ENCODE measurements at regions not wholly inside any gene's neighbourhood (a gene's known extent, or its start where the extent isn't known, plus 50 kb on each side); places are given as distances from the start of the nearest gene placed in this dataset.

- Histone ChIP-seq H3K36me3 (ENCODE audit: control insufficient read depth, insufficient read depth, low read length) (no peaks in the 10 kb centered on the region), H3K9ac (no peak overlapping the region), H3K4me3 (ENCODE audit: low read depth, low read length) (no peak overlapping the region), H3K27me3 (ENCODE audit: control insufficient read depth, insufficient read depth, low read length) (no peaks in the 10 kb centered on the region), H2AFZ (no peak overlapping the region), H3K79me2 (no peaks in the 10 kb centered on the region), H3K4me2 (ENCODE audit: low read length) (no peak overlapping the region), H3K27ac (no peak overlapping the region), H3K9me3 (ENCODE audit: control insufficient read depth, low read length) (no peaks in the 10 kb centered on the region), H3K4me1 (no peaks in the 10 kb centered on the region)
- no peak for TF ChIP-seq CTCF (IDR thresholded peaks at IDR 0.05)
Observed at GRCh38 chr6:156648616-156649015, 128.6 kb upstream of the ARID1B start.

GRCh38 chr6:156647991-156648390, 129.2 kb upstream of the ARID1B start:
- H3K79me2 ChIP-seq, result no peaks in the 10 kb centered on the region
- H2AFZ ChIP-seq, result no peak overlapping the region
- H3K4me3 ChIP-seq (ENCODE audit: low read depth, low read length), result no peak overlapping the region
- H3K9me3 ChIP-seq (ENCODE audit: control insufficient read depth, low read length), result no peaks in the 10 kb centered on the region
- H3K9ac ChIP-seq, result no peak overlapping the region
- TF ChIP-seq CTCF (IDR thresholded peaks at IDR 0.05), result no peak
- H3K36me3 ChIP-seq (ENCODE audit: control insufficient read depth, insufficient read depth, low read length), result no peaks in the 10 kb centered on the region
- no peaks in the 10 kb centered on the region for H3K4me1 ChIP-seq
- H3K4me2 ChIP-seq (ENCODE audit: low read length), result no peak overlapping the region
- no peaks in the 10 kb centered on the region for H3K27me3 ChIP-seq (ENCODE audit: control insufficient read depth, insufficient read depth, low read length)
- H3K27ac ChIP-seq, result no peak overlapping the region

GRCh38 chr6:156647140-156647784, 129.9 kb upstream of the ARID1B start:
- Histone ChIP-seq H3K27ac (no peak overlapping the region), H2AFZ (peak overlapping the region; percentile 18), H3K79me2 (no peaks in the 10 kb centered on the region), H3K4me2 (ENCODE audit: low read length) (no peak overlapping the region), H3K27me3 (ENCODE audit: control insufficient read depth, insufficient read depth, low read length) (no peaks in the 10 kb centered on the region), H3K4me3 (ENCODE audit: low read depth, low read length) (no peak overlapping the region), H3K9ac (no peak overlapping the region), H3K9me3 (ENCODE audit: control insufficient read depth, low read length) (no peaks in the 10 kb centered on the region), H3K36me3 (ENCODE audit: control insufficient read depth, insufficient read depth, low read length) (no peaks in the 10 kb centered on the region), H3K4me1 (no peaks in the 10 kb centered on the region)
- no peak for TF ChIP-seq CTCF (IDR thresholded peaks at IDR 0.05)

GRCh38 chr6:156646496-156646895, 130.7 kb upstream of the ARID1B start:
- H3K9ac ChIP-seq, result no peak overlapping the region
- no peak overlapping the region for H3K4me2 ChIP-seq (ENCODE audit: low read length)
- no peaks in the 10 kb centered on the region for H3K27me3 ChIP-seq (ENCODE audit: control insufficient read depth, insufficient read depth, low read length)
- no peaks in the 10 kb centered on the region for H3K4me1 ChIP-seq
- H3K4me3 ChIP-seq (ENCODE audit: low read depth, low read length), result no peak overlapping the region
- H3K27ac ChIP-seq, result no peak overlapping the region
- H2AFZ ChIP-seq, result no peak overlapping the region
- TF ChIP-seq CTCF (IDR thresholded peaks at IDR 0.05), result no peak
- H3K36me3 ChIP-seq (ENCODE audit: control insufficient read depth, insufficient read depth, low read length), result no peaks in the 10 kb centered on the region
- no peaks in the 10 kb centered on the region for H3K9me3 ChIP-seq (ENCODE audit: control insufficient read depth, low read length)
- H3K79me2 ChIP-seq, result no peaks in the 10 kb centered on the region

GRCh38 chr6:156645097-156645496, 132.1 kb upstream of the ARID1B start:
- Histone ChIP-seq H3K4me1 (no peaks in the 10 kb centered on the region), H3K9ac (no peak overlapping the region), H3K79me2 (no peaks in the 10 kb centered on the region), H2AFZ (no peak overlapping the region), H3K27me3 (ENCODE audit: control insufficient read depth, insufficient read depth, low read length) (no peaks in the 10 kb centered on the region), H3K27ac (no peak overlapping the region), H3K4me3 (ENCODE audit: low read depth, low read length) (no peak overlapping the region), H3K4me2 (ENCODE audit: low read length) (no peak overlapping the region), H3K36me3 (ENCODE audit: control insufficient read depth, insufficient read depth, low read length) (no peaks in the 10 kb centered on the region), H3K9me3 (ENCODE audit: control insufficient read depth, low read length) (no peaks in the 10 kb centered on the region)
- no peak for TF ChIP-seq CTCF (IDR thresholded peaks at IDR 0.05)
